OCI-LY3 (cell line): ENCODE measurements at regions not wholly inside any gene's neighbourhood (a gene's known extent, or its start where the extent isn't known, plus 50 kb on each side); places are given as distances from the start of the nearest gene placed in this dataset.

Experiments used
- EZH2phosphoT487 ChIP-seq: fragments of 200-600 bp; shearing (Covaris generic); IDR thresholded peaks from 2 replicates; pipeline ENCODE4 v1.6.1; 2018; ENCODE audit warnings: antibody characterized with exemption, mixed run types, low read depth
- TF ChIP-seq, protein P1 (sequence below): fragments of 200-600, 300-600 bp; sonication (generic); IDR thresholded peaks from 2 replicates; pipeline ENCODE4 v1.5.1; 2014; ENCODE audit warnings: antibody characterized with exemption, low read length, low read depth

DNA sequence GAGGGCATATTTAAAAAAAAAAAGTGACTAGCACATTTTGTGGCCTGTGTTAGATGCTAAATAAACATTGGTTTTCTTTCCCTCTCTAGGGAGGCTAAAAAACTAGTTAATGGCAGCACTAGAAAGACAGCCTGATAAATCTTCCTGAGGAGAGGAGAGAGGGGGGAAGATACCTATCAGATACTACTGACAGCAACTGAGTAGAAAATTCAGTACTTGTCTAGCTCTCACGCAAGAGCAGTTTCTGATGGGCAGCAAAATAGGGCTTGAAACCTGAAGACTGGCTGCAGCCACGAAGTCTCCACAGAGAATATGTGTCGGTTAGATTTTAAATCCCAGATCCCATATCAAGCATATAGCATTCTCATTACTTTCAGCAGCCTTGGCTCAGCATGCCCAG is 388.2 kb downstream of the KCNA4 start:
- TF ChIP-seq EZH2phosphoT487, result no peak
- TF ChIP-seq, protein P1, sequence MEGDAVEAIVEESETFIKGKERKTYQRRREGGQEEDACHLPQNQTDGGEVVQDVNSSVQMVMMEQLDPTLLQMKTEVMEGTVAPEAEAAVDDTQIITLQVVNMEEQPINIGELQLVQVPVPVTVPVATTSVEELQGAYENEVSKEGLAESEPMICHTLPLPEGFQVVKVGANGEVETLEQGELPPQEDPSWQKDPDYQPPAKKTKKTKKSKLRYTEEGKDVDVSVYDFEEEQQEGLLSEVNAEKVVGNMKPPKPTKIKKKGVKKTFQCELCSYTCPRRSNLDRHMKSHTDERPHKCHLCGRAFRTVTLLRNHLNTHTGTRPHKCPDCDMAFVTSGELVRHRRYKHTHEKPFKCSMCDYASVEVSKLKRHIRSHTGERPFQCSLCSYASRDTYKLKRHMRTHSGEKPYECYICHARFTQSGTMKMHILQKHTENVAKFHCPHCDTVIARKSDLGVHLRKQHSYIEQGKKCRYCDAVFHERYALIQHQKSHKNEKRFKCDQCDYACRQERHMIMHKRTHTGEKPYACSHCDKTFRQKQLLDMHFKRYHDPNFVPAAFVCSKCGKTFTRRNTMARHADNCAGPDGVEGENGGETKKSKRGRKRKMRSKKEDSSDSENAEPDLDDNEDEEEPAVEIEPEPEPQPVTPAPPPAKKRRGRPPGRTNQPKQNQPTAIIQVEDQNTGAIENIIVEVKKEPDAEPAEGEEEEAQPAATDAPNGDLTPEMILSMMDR, result no peak
